ENCODE measurements at regions not wholly inside any gene's neighbourhood (a gene's known extent, or its start where the extent isn't known, plus 50 kb on each side); places are given as distances from the start of the nearest gene placed in this dataset.

- TF ChIP-seq POLR2A (IDR thresholded peaks at IDR 0.05; ENCODE audit: low read length): no peak
- no peak for TF ChIP-seq GATA1 (IDR thresholded peaks at IDR 0.05; ENCODE audit: low read depth, low read length)
Measured at GRCh38 chr14:57022608-57023007, 212.3 kb upstream of the OTX2 start.
